Activated naive CD8-positive, alpha-beta T cell treated with anti-CD3 and anti-CD28 coated beads, Interleukin-2, amount 50 U/mL, for 24 hours (primary cell): ENCODE measurements at regions not wholly inside any gene's neighbourhood (a gene's known extent, or its start where the extent isn't known, plus 50 kb on each side); places are given as distances from the start of the nearest gene placed in this dataset.
"Not testable (repeated sequence)": the region's sequence is repeated elsewhere in the genome, so short reads cannot be mapped to it uniquely, and the experiment has no call there.

Experiments used
- ATAC-seq: fragments of 150-1000 bp; cut with Tn5 transposase; one replicate; pipeline ENCODE4 v1.10.0; 2021
- DNase-seq: peaks from one replicate; pipeline ENCODE4 v3.0.0; 2021
- H3K27ac Mint-ChIP-seq: one replicate; pipeline ENCODE4 v1.8.0; 2021; ENCODE audit warnings: mild to moderate bottlenecking, mixed read lengths
- H3K27me3 Mint-ChIP-seq: one replicate; pipeline ENCODE4 v1.8.0; 2021; ENCODE audit warnings: mixed read lengths
- H3K36me3 Mint-ChIP-seq: one replicate; pipeline ENCODE4 v1.8.0; 2021; ENCODE audit warnings: low read depth, mixed read lengths
- H3K4me1 Mint-ChIP-seq: one replicate; pipeline ENCODE4 v1.8.0; 2021; ENCODE audit warnings: mixed read lengths
- H3K4me3 Mint-ChIP-seq: one replicate; pipeline ENCODE4 v1.8.0; 2021; ENCODE audit warnings: mild to moderate bottlenecking, moderate library complexity, mixed read lengths
- H3K9me3 Mint-ChIP-seq: one replicate; pipeline ENCODE4 v1.8.0; 2021; ENCODE audit warnings: mixed read lengths

DNA sequence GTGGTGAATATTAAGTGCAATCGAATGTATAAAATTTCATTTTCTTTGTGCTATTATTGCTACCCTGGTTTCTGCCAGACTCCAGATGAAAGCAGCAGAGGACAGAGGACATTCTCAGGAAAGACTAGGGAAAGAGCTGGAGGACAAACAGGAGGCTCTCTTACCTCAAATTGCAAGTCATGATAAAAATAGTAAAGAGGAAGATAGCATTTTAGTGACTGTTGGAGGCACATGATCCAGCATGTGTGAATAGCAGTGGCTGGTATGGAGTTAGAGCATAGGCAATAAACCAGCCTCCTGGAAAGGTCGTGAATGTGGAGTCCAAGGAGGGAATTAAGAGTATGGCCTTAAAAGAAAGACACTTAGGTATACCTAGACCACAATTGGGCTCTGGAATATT, 1040.0 kb downstream of the STPG2 start:
- Mint-ChIP-seq H3K4me3 (no peak overlapping the region), H3K36me3 (no peaks in the 10 kb centered on the region), H3K27ac (no peak overlapping the region), H3K9me3 (peaks cover 9% of the 10 kb centered on the region), H3K27me3 (no peaks in the 10 kb centered on the region), H3K4me1 (no peaks in the 10 kb centered on the region)
- DNase-seq (no peak), ATAC-seq (no peak)

DNA sequence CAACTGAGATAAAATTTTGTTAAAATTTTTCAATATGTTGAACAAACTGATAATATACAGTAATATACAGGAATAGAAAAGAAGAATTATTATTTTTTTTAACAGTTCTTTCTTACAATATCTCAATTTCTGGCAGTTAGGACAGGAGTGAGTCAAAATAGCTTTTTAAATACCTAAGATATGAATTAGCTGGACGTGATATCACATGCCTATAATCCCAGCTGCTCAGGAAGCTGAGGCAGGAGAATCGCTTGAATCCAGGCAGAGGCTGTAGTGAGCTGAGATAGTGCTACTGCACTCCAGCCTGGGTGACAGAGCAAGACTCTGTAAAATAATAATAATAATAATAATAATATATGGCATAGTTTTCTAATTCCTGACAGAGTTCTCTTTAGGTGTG, 1039.3 kb downstream of the STPG2 start:
- peaks cover 9% of the 10 kb centered on the region for H3K9me3 Mint-ChIP-seq
- H3K27ac Mint-ChIP-seq: no peak overlapping the region
- H3K36me3 Mint-ChIP-seq: no peaks in the 10 kb centered on the region
- no peak for ATAC-seq
- H3K4me3 Mint-ChIP-seq: no peak overlapping the region
- H3K27me3 Mint-ChIP-seq: no peaks in the 10 kb centered on the region
- no peaks in the 10 kb centered on the region for H3K4me1 Mint-ChIP-seq
- DNase-seq: no peak

DNA sequence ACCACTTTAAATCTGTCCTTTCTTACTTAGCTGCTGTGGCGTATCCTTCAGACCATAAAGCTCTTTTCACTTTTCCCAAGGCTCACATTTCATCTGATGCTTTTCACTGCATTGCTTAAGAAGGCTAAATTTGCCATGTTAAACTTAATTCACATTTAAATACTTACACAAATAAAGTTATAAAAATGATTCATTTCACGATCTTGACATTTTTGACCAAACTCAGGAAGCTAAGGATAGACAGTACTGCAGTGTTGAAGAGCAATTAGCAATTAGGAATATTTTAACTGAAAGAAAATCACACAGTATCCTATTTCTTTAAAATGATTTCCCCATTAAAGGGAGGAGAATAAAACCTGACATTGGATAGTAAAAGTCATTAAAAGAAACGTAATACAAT, 1038.6 kb downstream of the STPG2 start:
- Mint-ChIP-seq H3K4me1 (no peaks in the 10 kb centered on the region), H3K36me3 (no peaks in the 10 kb centered on the region), H3K4me3 (no peak overlapping the region), H3K27me3 (no peaks in the 10 kb centered on the region), H3K9me3 (peaks cover 9% of the 10 kb centered on the region), H3K27ac (no peak overlapping the region)
- ATAC-seq: no peak
- no peak for DNase-seq

DNA sequence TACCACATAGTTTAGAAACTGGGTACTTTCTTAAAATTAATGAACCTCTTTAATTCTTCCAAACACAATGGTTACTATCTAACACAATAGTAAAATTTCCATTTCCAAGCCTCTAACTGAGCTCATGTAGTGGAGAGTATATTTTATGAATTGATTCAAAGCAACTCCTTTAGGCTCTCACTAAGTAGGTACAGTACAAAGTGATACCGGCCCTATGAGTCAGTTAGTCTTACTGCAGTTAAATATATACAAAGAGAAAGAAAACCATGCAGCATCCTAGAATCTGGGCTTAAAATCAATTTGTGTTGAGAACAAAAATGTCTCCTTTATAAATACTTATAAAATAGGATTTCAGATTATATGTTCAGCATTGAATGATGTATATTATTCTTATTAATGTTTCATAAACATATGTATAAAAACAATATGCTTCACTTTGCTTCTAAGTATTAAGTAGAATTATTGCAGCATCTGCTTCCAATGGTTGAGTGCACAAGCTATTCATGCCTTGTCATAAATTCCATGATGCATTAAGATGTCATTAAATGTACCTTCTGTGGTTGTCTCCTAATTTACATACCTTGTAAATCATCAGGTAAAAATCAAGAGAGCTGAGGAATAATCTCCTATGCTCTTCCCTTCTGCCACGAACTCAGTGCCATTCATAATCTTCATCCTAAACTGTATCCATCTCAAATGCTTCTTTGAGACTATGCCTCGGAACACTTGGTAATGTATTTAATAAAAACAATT, 1037.8 kb downstream of the STPG2 start:
- Mint-ChIP-seq H3K36me3 (no peaks in the 10 kb centered on the region), H3K4me3 (no peak overlapping the region), H3K27ac (no peak overlapping the region), H3K4me1 (no peaks in the 10 kb centered on the region), H3K9me3 (peaks cover 9% of the 10 kb centered on the region), H3K27me3 (no peaks in the 10 kb centered on the region)
- DNase-seq (no peak), ATAC-seq (no peak)

DNA sequence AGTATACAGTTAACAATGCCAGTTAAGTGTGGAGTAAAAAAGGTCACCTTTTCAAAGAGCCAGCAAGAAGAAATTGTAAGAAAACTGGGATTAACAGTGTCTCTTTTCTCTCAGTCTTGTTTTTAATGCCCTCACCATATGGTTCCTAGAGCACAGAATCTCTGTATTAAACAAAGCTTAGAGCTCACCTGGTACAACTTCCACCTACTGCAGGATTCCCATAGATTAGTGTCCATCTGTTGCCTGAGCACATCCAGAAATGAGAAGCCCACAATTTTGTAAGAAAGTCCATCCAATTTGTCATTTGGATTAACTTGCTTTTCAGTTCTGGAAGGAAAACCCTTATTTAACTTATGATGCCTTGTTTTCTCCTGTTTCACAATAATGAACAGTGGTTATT, 1037.1 kb downstream of the STPG2 start:
- H3K4me3 Mint-ChIP-seq: no peak overlapping the region
- H3K27me3 Mint-ChIP-seq: no peaks in the 10 kb centered on the region
- no peaks in the 10 kb centered on the region for H3K4me1 Mint-ChIP-seq
- DNase-seq (no peak), ATAC-seq (no peak)
- no peaks in the 10 kb centered on the region for H3K36me3 Mint-ChIP-seq
- H3K9me3 Mint-ChIP-seq: peaks cover 9% of the 10 kb centered on the region
- H3K27ac Mint-ChIP-seq: no peak overlapping the region

DNA sequence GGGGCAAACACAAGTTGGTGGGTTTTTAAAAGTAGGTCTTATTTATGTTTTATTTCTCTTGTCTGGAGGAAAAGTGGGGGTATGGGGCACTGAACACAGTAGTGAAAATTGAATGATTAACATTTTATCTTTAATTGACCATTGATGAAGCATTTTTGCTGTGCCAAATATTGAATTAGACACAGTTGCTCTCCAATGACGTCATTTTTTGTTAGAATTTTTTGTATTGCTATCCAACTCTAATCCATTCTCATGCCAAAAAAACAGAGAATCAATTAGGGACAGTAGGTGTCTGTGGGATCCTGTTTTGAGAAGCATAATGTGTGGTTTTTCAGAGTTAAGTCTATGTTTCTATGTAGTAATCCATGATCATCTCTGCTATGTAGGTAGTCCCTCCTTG, 1032.8 kb downstream of the STPG2 start:
- ATAC-seq (no peak), DNase-seq (no peak)
- no peak overlapping the region for H3K4me3 Mint-ChIP-seq
- H3K27me3 Mint-ChIP-seq: no peaks in the 10 kb centered on the region
- peaks cover 11% of the 10 kb centered on the region for H3K9me3 Mint-ChIP-seq
- no peaks in the 10 kb centered on the region for H3K4me1 Mint-ChIP-seq
- no peak overlapping the region for H3K27ac Mint-ChIP-seq
- no peaks in the 10 kb centered on the region for H3K36me3 Mint-ChIP-seq

DNA sequence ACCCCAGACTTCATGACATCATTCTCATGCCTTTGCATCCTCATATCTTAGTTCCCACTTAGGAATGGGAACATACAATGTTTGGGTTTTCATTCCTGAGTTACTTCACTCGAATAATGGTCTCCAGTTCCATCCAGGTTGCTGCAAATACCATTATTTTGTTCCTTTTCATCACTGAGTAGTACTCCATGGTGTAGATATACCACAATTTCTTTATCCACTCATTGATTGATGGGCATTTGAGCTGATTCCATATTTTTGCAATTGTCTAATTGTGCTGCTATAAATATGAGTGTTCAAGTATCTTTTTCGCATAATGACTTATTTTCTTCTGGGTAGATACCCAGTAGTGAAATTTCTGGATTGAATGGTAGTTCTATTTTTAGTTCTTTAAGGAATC, 1026.8 kb downstream of the STPG2 start:
- H3K27me3 Mint-ChIP-seq: no peaks in the 10 kb centered on the region

DNA sequence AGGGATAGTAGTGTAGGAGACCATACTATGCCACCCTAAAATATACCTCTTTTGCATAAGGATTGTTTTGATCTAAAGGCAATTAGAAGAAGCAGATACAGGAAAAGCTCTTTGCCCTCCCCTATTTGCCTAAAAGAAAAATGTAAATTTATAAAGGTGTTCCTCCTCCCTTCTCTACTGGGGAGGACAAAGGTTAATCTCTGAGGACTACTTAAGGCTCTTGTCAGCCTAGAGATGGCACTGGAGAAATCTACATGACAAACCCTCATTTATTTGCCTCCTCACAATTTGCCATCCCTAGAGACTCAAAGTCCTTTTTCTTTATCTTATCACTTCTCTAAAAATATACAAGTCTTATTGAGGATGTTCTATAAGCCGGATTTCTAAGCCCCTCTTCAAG, 1021.8 kb downstream of the STPG2 start:
- H3K4me1 Mint-ChIP-seq: no peaks in the 10 kb centered on the region
- H3K36me3 Mint-ChIP-seq: no peaks in the 10 kb centered on the region
- H3K27ac Mint-ChIP-seq: no peak overlapping the region
- H3K27me3 Mint-ChIP-seq: no peaks in the 10 kb centered on the region
- H3K9me3 Mint-ChIP-seq: peaks cover 25% of the 10 kb centered on the region
- ATAC-seq (no peak), DNase-seq (no peak)
- no peak overlapping the region for H3K4me3 Mint-ChIP-seq

More for the DNA sequence above, 1026.8 kb downstream of the STPG2 start:
- H3K36me3 Mint-ChIP-seq: no peaks in the 10 kb centered on the region
- H3K9me3 Mint-ChIP-seq: peaks cover 18% of the 10 kb centered on the region
- no peaks in the 10 kb centered on the region for H3K4me1 Mint-ChIP-seq
- ATAC-seq (no peak), DNase-seq (no peak)
- no peak overlapping the region for H3K27ac Mint-ChIP-seq
- H3K4me3 Mint-ChIP-seq: no peak overlapping the region

DNA sequence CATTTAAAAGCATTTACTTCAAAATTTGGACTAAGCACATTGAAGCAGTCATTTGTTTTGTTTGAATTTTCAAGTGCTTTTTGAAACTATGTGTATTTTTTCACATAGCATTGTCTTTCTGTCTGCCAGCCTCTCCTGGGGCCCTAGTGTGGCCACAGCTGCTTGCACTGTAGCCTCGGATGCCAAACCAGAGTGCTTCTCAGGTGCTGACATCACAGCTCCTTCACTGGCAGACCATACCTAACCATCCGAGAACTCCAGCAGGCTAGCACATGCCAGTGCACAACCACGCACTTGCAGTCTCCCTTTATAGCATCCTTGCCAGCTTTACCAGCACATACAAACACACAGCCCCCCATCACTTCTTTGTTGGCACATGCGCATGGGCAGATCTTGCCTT, 1019.7 kb downstream of the STPG2 start:
- no peak for DNase-seq
- Mint-ChIP-seq H3K4me1 (no peaks in the 10 kb centered on the region), H3K4me3 (no peak overlapping the region), H3K36me3 (no peaks in the 10 kb centered on the region), H3K27me3 (no peaks in the 10 kb centered on the region), H3K27ac (no peak overlapping the region), H3K9me3 (peaks cover 26% of the 10 kb centered on the region)
- no peak for ATAC-seq

DNA sequence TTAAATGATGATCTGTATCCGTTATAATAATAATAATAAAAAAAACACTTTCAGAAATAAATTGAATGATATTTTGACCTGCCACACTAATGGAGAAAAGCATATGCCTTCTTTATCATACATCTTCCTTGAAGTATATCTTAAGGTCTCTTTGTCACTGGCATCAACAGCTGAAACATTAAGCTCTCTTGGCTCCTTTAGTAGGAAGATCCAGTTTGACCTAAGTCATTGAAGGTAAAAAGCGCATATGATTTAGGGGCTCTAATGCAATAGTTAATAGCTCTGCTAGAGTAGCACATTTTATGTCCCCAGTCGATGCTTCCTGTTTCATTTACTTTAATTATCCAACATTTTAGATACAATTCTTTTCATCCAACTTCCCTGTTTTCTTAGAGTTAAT, 1010.8 kb downstream of the STPG2 start:
- no peak overlapping the region for H3K27ac Mint-ChIP-seq
- no peak overlapping the region for H3K4me3 Mint-ChIP-seq

DNA sequence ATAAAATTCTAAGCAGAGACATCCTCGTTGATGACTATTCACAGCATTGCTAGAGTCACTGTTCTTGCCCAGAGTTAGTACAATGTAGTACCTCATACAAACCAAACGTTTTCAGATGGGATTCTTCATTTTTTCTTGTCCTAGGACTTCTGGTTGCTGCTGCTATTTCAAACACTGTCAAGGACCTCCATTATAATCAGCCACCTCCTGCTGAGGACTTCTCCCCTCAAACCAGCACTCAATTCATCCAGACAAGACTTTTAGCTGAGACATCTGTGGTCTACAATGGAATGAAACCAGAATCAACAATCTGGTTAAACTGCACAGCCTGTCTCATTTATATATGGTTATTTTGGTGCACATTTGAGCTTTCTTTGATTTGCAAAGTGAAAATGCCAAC, 1008.8 kb downstream of the STPG2 start:
- H3K36me3 Mint-ChIP-seq: no peaks in the 10 kb centered on the region

More for the DNA sequence above, 1010.8 kb downstream of the STPG2 start:
- Mint-ChIP-seq H3K36me3 (no peaks in the 10 kb centered on the region), H3K4me1 (no peaks in the 10 kb centered on the region), H3K27me3 (no peaks in the 10 kb centered on the region), H3K9me3 (peaks cover 14% of the 10 kb centered on the region)
- DNase-seq (no peak), ATAC-seq (no peak)

DNA sequence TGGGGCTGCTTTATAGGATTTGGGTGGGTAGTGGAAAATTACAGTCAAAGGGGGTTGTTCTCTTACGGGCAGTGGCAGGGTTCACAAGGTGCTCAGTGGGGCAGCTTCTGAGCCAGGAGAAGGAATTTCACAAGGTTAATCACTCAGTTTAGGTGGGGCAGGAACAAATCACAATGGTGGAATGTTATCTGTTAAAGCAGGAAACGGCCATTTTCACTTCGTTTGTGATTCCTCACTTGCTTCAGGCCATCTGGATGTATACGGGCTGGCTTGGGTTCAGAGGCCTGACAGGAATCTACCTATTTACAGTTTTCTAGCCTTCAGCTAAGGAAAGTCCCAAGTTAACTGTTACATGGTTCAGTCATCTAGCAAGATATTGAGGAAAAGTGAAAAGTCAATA, 1003.5 kb downstream of the STPG2 start:
- no peak for ATAC-seq
- H3K27ac Mint-ChIP-seq: no peak overlapping the region
- no peak for DNase-seq
- H3K9me3 Mint-ChIP-seq: peaks cover 33% of the 10 kb centered on the region
- no peaks in the 10 kb centered on the region for H3K27me3 Mint-ChIP-seq
- H3K36me3 Mint-ChIP-seq: no peaks in the 10 kb centered on the region
- H3K4me1 Mint-ChIP-seq: no peaks in the 10 kb centered on the region
- no peak overlapping the region for H3K4me3 Mint-ChIP-seq

More for the DNA sequence above, 1008.8 kb downstream of the STPG2 start:
- Mint-ChIP-seq H3K27ac (no peak overlapping the region), H3K27me3 (no peaks in the 10 kb centered on the region), H3K9me3 (peaks cover 25% of the 10 kb centered on the region), H3K4me3 (no peak overlapping the region), H3K4me1 (no peaks in the 10 kb centered on the region)
- ATAC-seq (no peak), DNase-seq (no peak)

DNA sequence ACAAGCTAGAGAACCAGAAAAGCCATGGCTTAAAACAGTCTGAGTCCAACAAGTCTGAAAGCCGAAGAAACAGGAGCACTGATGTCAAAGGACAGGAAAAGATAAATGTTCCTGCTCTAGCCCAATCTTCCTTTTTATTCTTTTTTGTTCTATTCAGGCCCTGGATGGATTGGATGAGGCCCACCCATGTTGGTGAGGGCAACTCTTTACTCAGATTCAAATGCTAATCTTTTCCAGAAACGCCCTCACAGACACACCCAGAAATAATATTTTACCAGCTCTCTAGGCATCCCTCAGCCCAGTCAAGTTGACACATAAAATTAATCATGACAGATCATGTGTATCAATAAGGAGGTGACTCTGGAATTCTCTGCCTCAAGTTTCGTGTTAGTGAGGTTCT, 1002.7 kb downstream of the STPG2 start:
- Mint-ChIP-seq H3K9me3 (peaks cover 33% of the 10 kb centered on the region), H3K4me1 (no peaks in the 10 kb centered on the region), H3K4me3 (no peak overlapping the region), H3K36me3 (no peaks in the 10 kb centered on the region), H3K27me3 (no peaks in the 10 kb centered on the region), H3K27ac (no peak overlapping the region)
- DNase-seq (no peak), ATAC-seq (no peak)

DNA sequence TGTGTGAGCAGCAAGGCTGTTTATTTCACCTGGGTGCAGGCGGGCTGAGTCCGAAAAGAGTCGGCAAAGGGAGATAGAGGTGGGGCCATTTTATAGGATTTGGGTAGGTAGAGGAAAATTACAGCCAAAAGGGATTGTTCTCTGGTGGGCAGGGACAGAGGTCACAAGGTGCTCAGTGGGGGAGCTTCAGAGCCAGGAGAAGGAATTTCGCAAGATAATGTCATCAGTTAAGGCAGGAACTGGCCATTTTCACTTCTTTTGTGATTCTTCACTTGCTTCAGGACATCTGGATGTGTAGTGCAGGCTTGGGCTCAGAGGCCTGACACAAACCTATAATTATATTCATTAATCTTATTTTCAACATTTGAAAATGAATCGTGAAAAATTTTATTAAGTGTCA, 1001.9 kb downstream of the STPG2 start:
- not testable (repeated sequence) for H3K4me1 Mint-ChIP-seq, H3K4me3 Mint-ChIP-seq, H3K27ac Mint-ChIP-seq, DNase-seq, H3K36me3 Mint-ChIP-seq, ATAC-seq, H3K27me3 Mint-ChIP-seq
- peaks cover 29% of the 10 kb centered on the region for H3K9me3 Mint-ChIP-seq

DNA sequence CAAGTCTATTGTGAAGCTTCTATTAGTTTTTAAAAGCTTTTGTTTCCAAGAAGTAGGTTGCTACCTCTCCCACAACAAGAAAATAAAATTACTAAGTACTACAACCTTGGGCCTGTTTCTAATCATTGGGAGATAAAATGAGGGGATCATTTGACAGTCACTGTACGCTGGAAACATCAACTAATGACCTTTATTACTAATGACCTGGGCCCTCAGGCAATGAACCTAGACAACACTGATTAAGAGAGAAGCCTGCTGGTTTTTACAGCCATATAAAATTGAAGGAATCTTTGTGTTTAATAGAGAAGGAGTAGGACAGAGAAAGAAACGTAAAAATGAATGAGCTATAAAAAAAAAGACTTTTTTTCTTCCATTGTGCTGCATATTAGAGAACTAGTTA, 1000.9 kb downstream of the STPG2 start:
- DNase-seq (no peak), ATAC-seq (no peak)
- Mint-ChIP-seq H3K9me3 (peaks cover 24% of the 10 kb centered on the region), H3K27me3 (no peaks in the 10 kb centered on the region), H3K4me3 (no peak overlapping the region), H3K27ac (no peak overlapping the region), H3K4me1 (no peaks in the 10 kb centered on the region), H3K36me3 (no peaks in the 10 kb centered on the region)

DNA sequence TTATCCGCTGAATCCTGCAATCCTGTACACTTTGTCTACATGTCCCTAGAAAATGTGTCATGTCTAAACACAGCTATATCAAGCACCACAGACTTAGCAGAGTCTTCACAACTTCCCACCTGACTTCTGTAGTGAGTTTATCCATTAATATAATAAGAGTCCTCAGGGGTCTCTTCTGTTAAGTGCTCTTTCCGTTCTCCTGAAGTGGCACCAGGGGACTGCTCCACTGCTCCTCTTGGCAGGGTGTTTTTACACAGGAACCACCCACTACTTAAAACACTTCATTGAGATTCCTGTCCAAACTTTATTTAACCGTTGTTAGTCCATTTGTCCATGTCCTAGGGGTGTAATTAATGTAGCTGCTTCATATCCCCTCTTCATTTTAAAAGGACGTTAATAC, 1000.4 kb downstream of the STPG2 start:
- H3K27me3 Mint-ChIP-seq: no peaks in the 10 kb centered on the region

More for the DNA sequence above, 1000.4 kb downstream of the STPG2 start:
- no peak for ATAC-seq
- Mint-ChIP-seq H3K36me3 (no peaks in the 10 kb centered on the region), H3K4me1 (no peaks in the 10 kb centered on the region), H3K27ac (no peak overlapping the region), H3K9me3 (peaks cover 23% of the 10 kb centered on the region), H3K4me3 (no peak overlapping the region)
- DNase-seq: no peak
